ENCODE measurements at regions not wholly inside any gene's neighbourhood (a gene's known extent, or its start where the extent isn't known, plus 50 kb on each side); places are given as distances from the start of the nearest gene placed in this dataset.

DNA sequence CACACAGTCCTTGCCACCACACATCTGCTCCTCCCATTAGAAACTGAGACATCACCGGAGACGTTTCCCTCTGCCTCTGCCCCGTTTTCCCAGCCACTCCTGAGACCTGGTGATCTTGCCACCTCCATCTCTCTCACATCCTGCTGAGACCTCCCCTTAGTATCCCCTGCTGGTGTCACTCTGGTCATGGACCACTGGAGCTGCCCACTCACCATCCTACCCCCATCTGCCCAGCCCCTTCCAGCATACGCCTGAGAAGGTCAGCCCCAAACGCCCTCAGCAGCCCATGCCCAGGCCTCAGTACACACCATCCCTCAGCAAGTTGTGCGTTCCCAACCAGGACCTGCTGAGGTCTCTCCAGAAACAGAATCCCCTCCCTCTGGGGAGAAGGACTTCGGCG is 64.3 kb downstream of the SHANK2 start:
- TF ChIP-seq TARDBP (IDR thresholded peaks at IDR 0.05) (no peak), FOXM1 (IDR thresholded peaks at IDR 0.05; ENCODE audit: borderline replicate concordance) (no peak), SP1 (IDR thresholded peaks at IDR 0.05) (no peak), FOXK2 (IDR thresholded peaks at IDR 0.05) (no peak), BHLHE40 (IDR thresholded peaks at IDR 0.05; ENCODE audit: borderline replicate concordance) (no peak), HDGF (IDR thresholded peaks at IDR 0.05; ENCODE audit: borderline replicate concordance) (no peak), CTBP1 (IDR thresholded peaks at IDR 0.05; ENCODE audit: borderline replicate concordance) (no peak), ZNF384 (IDR thresholded peaks at IDR 0.05) (no peak), LEF1 (IDR thresholded peaks at IDR 0.05; ENCODE audit: borderline replicate concordance) (no peak), ARNT (IDR thresholded peaks at IDR 0.05) (no peak), SUZ12 (IDR thresholded peaks at IDR 0.05) (no peak), L3MBTL2 (conservative IDR thresholded peaks at IDR 0.05) (no peak), NFRKB (IDR thresholded peaks at IDR 0.05) (no peak), ELF4 (IDR thresholded peaks at IDR 0.05) (no peak)
